ENCODE measurements at regions not wholly inside any gene's neighbourhood (a gene's known extent, or its start where the extent isn't known, plus 50 kb on each side); places are given as distances from the start of the nearest gene placed in this dataset.

GRCh38 chr5:159833846-159834245 is 82.4 kb upstream of the ADRA1B start:
- WGBS, result 80% methylated on average over 6 of the region's 6 CpGs
- no peak for TF ChIP-seq CTCF (IDR thresholded peaks at IDR 0.05)
- no peak for TF ChIP-seq POLR2A (IDR thresholded peaks at IDR 0.05)
- no peak for TF ChIP-seq POLR2AphosphoS5 (IDR thresholded peaks at IDR 0.05)
- H3K4me1 ChIP-seq (replicated peaks), result no peaks in the 10 kb centered on the region
- no peak overlapping the region for H3K4me3 ChIP-seq
- H3K36me3 ChIP-seq, result no peaks in the 10 kb centered on the region
- intact Hi-C loops (cut with DNase I), result no loop called here
- no peak overlapping the region for H3K27ac ChIP-seq
- DNase-seq (ENCODE audit: low spot score), result no peak
- no peaks in the 10 kb centered on the region for H3K9me3 ChIP-seq
- H3K27me3 ChIP-seq (replicated peaks; ENCODE audit: insufficient read depth), result no peaks in the 10 kb centered on the region

- Histone ChIP-seq H3K9me3 (no peaks in the 10 kb centered on the region), H3K4me3 (no peak overlapping the region), H3K27me3 (replicated peaks; ENCODE audit: insufficient read depth) (no peaks in the 10 kb centered on the region), H3K27ac (no peak overlapping the region), H3K36me3 (no peaks in the 10 kb centered on the region), H3K4me1 (replicated peaks) (no peaks in the 10 kb centered on the region)
- intact Hi-C loops (cut with DNase I), result no loop called here
- no peak for DNase-seq (ENCODE audit: low spot score)
- TF ChIP-seq CTCF (IDR thresholded peaks at IDR 0.05) (no peak), POLR2AphosphoS5 (IDR thresholded peaks at IDR 0.05) (no peak), POLR2A (IDR thresholded peaks at IDR 0.05) (no peak)
Measured at GRCh38 chr5:159835548-159835947, 80.7 kb upstream of the ADRA1B start.

GRCh38 chr5:159836691-159837090 is 79.6 kb upstream of the ADRA1B start:
- no peak for DNase-seq (ENCODE audit: low spot score)
- intact Hi-C loops (cut with DNase I), result no loop called here
- TF ChIP-seq POLR2AphosphoS5 (IDR thresholded peaks at IDR 0.05) (no peak), POLR2A (IDR thresholded peaks at IDR 0.05) (no peak), CTCF (IDR thresholded peaks at IDR 0.05) (no peak)
- Histone ChIP-seq H3K9me3 (no peaks in the 10 kb centered on the region), H3K27ac (no peak overlapping the region), H3K4me3 (no peak overlapping the region), H3K36me3 (no peaks in the 10 kb centered on the region), H3K27me3 (replicated peaks; ENCODE audit: insufficient read depth) (no peaks in the 10 kb centered on the region), H3K4me1 (replicated peaks) (no peaks in the 10 kb centered on the region)

GRCh38 chr5:159837860-159838259 is 78.4 kb upstream of the ADRA1B start:
- Histone ChIP-seq H3K9me3 (no peaks in the 10 kb centered on the region), H3K4me1 (replicated peaks) (no peaks in the 10 kb centered on the region), H3K27me3 (replicated peaks; ENCODE audit: insufficient read depth) (no peaks in the 10 kb centered on the region), H3K27ac (no peak overlapping the region), H3K36me3 (no peaks in the 10 kb centered on the region), H3K4me3 (no peak overlapping the region)
- DNase-seq (ENCODE audit: low spot score), result no peak
- intact Hi-C loops (cut with DNase I), result no loop called here
- 91% methylated on average over 2 of the region's 2 CpGs for whole genome bisulfite sequencing
- TF ChIP-seq CTCF (IDR thresholded peaks at IDR 0.05), result no peak
- TF ChIP-seq POLR2A (IDR thresholded peaks at IDR 0.05), result no peak
- no peak for TF ChIP-seq POLR2AphosphoS5 (IDR thresholded peaks at IDR 0.05)

- intact Hi-C loops (cut with DNase I), result no loop called here
- Histone ChIP-seq H3K36me3 (no peaks in the 10 kb centered on the region), H3K4me3 (no peak overlapping the region), H3K27ac (no peak overlapping the region), H3K4me1 (replicated peaks) (no peaks in the 10 kb centered on the region), H3K9me3 (no peaks in the 10 kb centered on the region), H3K27me3 (replicated peaks; ENCODE audit: insufficient read depth) (no peaks in the 10 kb centered on the region)
- TF ChIP-seq POLR2A (IDR thresholded peaks at IDR 0.05), result no peak
- no peak for TF ChIP-seq POLR2AphosphoS5 (IDR thresholded peaks at IDR 0.05)
- no peak for TF ChIP-seq CTCF (IDR thresholded peaks at IDR 0.05)
- WGBS, result 45% methylated on average over 8 of the region's 8 CpGs
- no peak for DNase-seq (ENCODE audit: low spot score)
Measured at GRCh38 chr5:159838551-159839222, 77.6 kb upstream of the ADRA1B start.
